ENCODE measurements at regions not wholly inside any gene's neighbourhood (a gene's known extent, or its start where the extent isn't known, plus 50 kb on each side); places are given as distances from the start of the nearest gene placed in this dataset.

GRCh38 chr9:90099262-90099963 is 494.6 kb downstream of the GADD45G start:
- peaks cover 0 to 7% of the 10 kb centered on the region in 2 experiments for H4K20me1 ChIP-seq (replicated peaks in 1 of 2; ENCODE audit: control insufficient read depth in 1 of 2, insufficient read depth in 2 of 2, low read length in 2 of 2)
- H3K56ac ChIP-seq (replicated peaks; ENCODE audit: insufficient read length, low read depth, low read length) = peak overlapping the region; percentile 56
- no peak overlapping the region for H3K23ac ChIP-seq (ENCODE audit: insufficient read length)
- peak overlapping the region; percentile 77; the same call in 1 of the 2 replicates for H2BK12ac ChIP-seq (ENCODE audit: low read depth, low read length)
- H3K36me3 ChIP-seq (ENCODE audit: control insufficient read depth in 2 of 4, insufficient read depth in 4 of 4, low read length in 3 of 4) = no peaks in the 10 kb centered on the region
- no peak overlapping the region for H4K5ac ChIP-seq (ENCODE audit: insufficient read length, low read depth, low read length)
- POLR2A ChIA-PET (ENCODE audit: partially characterized antibody) = interaction anchor here (0.7 to 1.0 kb wide), 3 partner anchors 495 to 502 kb away, joined by 3 to 5 read pairs (median 4); partner anchors contain the start of gene GADD45G
- no peak overlapping the region for H3K18ac ChIP-seq (ENCODE audit: extremely low read depth, low read length)
- peak overlapping the region; percentile 100 for H2AK5ac ChIP-seq (ENCODE audit: low read depth, low read length)
- no peak overlapping the region for H3K27ac ChIP-seq (ENCODE audit: low read depth, low read length)
- H2BK15ac ChIP-seq (ENCODE audit: low read length) = peak overlapping the region; percentile 89; the same call in 1 of the 2 replicates
- no peak overlapping the region for H2BK20ac ChIP-seq (ENCODE audit: low read length)
- H3K23me2 ChIP-seq (ENCODE audit: low read depth, low read length) = peaks cover 8% of the 10 kb centered on the region; the same call in 1 of the 2 replicates
- H4K91ac ChIP-seq (replicated peaks; ENCODE audit: insufficient read length, low read length) = no peak overlapping the region
- no peak overlapping the region for H3K4ac ChIP-seq (replicated peaks; ENCODE audit: insufficient read length, low read depth, low read length)
- 89% methylated on average over 9 of the region's 9 CpGs; no CpG with 5 or more reads in 1 of the 2 experiments for WGBS, 2 experiments (ENCODE audit: extremely low coverage in 1 of 2, insufficient coverage in 1 of 2, insufficient read length in 1 of 2, insufficient replicate concordance in 2 of 2, low coverage in 1 of 2, low lambda C conversion rate in 2 of 2, missing lambda C conversion rate in 1 of 2)
- peak; percentile 82 for FAIRE-seq
- DNase-seq (ENCODE audit: low read depth in 1 of 2, low spot score in 2 of 2) = no peak
- CTCF ChIA-PET (ENCODE audit: partially characterized antibody) = interaction anchor here (0.6 to 9.1 kb wide), 57 partner anchors 9 to 545 kb away, joined by 3 to 162 read pairs (median 4); partner anchors contain the start of gene GADD45G
- no peak overlapping the region for H2BK120ac ChIP-seq (replicated peaks; ENCODE audit: low read depth, low read length)
- 0 out of 2 replicates have a peak overlapping the region, but pooled peaks have one; percentile 56 for H2BK5ac ChIP-seq (ENCODE audit: low read depth, low read length)
- no peak overlapping the region for H3K14ac ChIP-seq (ENCODE audit: insufficient read length)
- no peaks in the 10 kb centered on the region for H3K9me3 ChIP-seq (ENCODE audit: insufficient read depth in 2 of 2, low read depth in 1 of 2, low read length in 1 of 2)
- no peak overlapping the region for H3K4me2 ChIP-seq (ENCODE audit: insufficient read depth in 1 of 2, low read depth in 2 of 2, low read length in 2 of 2)
- no peak overlapping the region for H4K8ac ChIP-seq (ENCODE audit: extremely low read depth, insufficient read depth, low read length)
- peaks cover 0 to 3% (median 0%) of the 10 kb centered on the region in 4 experiments; a peak in 1 of 7 replicates for H3K4me1 ChIP-seq (replicated peaks in 1 of 4; ENCODE audit: control insufficient read depth in 3 of 4, insufficient read depth in 4 of 4, low read length in 3 of 4)
- no peak overlapping the region for H3K4me3 ChIP-seq (ENCODE audit: extremely low read depth in 1 of 4, insufficient read depth in 2 of 4, low read depth in 3 of 4, low read length in 4 of 4)
- no peaks in the 10 kb centered on the region for H3K79me1 ChIP-seq (ENCODE audit: low read depth, low read length)
- peak in 2 of 3 experiments; percentile 64 to 67; a peak in 3 of 4 replicates for TF ChIP-seq CTCF (IDR thresholded peaks at IDR 0.05; ENCODE audit: control extremely low read depth in 1 of 3, insufficient read depth in 1 of 3, low read depth in 1 of 3, low read length in 3 of 3)
- TF ChIP-seq RAD21 (IDR thresholded peaks at IDR 0.05 in 1 of 2, conservative IDR thresholded peaks at IDR 0.05 in 1 of 2; ENCODE audit: low read depth in 2 of 2, low read length in 2 of 2) = peak; percentile 84 to 88
- no peak for TF ChIP-seq ZNF274 (IDR thresholded peaks at IDR 0.05; ENCODE audit: borderline replicate concordance, extremely low read depth, low read length)
- H3K79me2 ChIP-seq (ENCODE audit: control insufficient read depth in 1 of 2, insufficient read depth in 2 of 2, low read length in 2 of 2) = no peaks in the 10 kb centered on the region; a peak in 1 of 4 replicates
- H2AFZ ChIP-seq (ENCODE audit: low read length) = no peak overlapping the region
- H3K27me3 ChIP-seq (replicated peaks in 1 of 4; ENCODE audit: control insufficient read depth in 3 of 4, extremely low read depth in 1 of 4, insufficient read depth in 3 of 4, low read length in 3 of 4) = no peaks in the 10 kb centered on the region; a peak in 2 of 7 replicates
- H3K9ac ChIP-seq (replicated peaks in 1 of 4; ENCODE audit: extremely low read depth in 1 of 4, low read depth in 3 of 4, low read length in 3 of 4) = no peak overlapping the region

Data from H1 (cell line).